ENCODE measurements at regions not wholly inside any gene's neighbourhood (a gene's known extent, or its start where the extent isn't known, plus 50 kb on each side); places are given as distances from the start of the nearest gene placed in this dataset.

DNA sequence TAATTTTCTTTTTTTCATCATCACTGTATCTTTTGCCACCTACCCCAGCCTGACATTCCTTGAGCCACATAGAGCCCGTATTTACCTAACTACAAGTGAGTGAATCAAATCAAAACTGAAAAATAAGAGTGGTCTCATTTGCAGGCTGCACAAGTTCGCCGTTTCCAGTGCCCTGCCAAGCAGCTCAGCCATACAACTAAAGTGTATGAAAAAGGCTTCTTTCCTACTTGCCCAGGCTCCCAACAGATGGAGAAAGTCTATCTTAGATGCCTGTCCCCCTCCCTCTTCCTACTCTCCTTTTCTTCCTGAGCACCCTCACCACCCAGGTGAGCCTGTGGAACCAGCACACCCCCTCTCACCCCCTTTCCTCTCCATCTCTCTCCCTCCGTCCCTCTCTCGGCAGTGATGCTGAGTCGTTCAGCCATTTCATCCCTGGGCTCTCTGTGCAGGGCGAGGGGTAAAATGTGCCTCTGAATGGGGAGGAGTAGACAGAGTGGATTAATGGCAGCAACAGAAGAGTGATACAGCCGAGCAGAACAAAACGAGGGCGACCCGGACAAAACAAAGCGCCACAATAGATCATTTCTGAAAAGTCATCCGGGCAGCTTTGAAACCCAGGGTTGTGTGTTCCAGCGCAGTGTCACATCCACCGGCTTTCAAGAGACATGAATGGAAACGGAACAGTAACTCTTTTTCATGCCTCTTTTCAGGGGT, 65.0 kb upstream of the POU3F3 start:
- no peak for DNase-seq

DNA sequence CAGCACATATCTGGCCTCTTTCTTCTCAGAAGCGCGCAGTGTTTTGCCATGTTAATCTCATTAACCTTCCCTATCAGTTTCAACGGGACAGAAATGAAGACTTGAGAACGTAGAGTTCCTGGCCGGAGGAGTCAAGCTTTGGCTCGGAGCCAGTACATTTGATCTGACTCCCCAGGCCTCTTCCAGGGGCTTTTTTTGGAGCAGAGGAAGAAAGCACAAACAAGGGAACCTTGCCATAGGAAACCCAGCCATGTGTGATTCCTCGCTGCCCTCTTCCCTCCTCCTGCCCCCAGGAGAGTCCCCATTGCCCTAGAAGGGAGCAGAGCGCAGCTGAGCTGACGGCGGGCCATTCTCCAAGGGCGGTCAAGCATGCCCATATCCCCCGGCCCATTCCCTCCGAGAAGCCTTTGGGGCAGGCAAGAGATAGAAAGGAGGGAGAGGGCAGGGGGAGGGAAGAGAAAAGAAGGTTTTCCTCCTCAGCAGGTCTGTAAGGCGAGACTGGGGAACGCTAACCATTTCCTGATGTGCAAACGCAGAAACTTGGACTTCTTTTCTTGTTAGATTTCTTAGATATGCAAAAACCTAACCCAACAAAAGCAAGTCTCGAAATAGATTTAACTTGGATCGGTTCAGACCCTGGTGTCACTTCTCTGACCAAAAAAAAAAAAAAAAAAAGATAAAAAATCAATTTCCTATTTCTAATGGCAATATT, 63.7 kb upstream of the POU3F3 start:
- DNase-seq = no peak

GRCh38 chr2:104790901-104791495, 62.9 kb upstream of the POU3F3 start:
- no peak for DNase-seq

GRCh38 chr2:104793966-104794365, 59.9 kb upstream of the POU3F3 start:
- no peak for DNase-seq

GRCh38 chr2:104794441-104794840, 59.5 kb upstream of the POU3F3 start:
- no peak for DNase-seq
